ENCODE measurements at regions not wholly inside any gene's neighbourhood (a gene's known extent, or its start where the extent isn't known, plus 50 kb on each side); places are given as distances from the start of the nearest gene placed in this dataset.
"Not testable (repeated sequence)": the region's sequence is repeated elsewhere in the genome, so short reads cannot be mapped to it uniquely, and the experiment has no call there.

- no peak for DNase-seq
Measured at GRCh38 chr10:22824520-22824919, 103.3 kb upstream of the ARMC3 start.

DNA sequence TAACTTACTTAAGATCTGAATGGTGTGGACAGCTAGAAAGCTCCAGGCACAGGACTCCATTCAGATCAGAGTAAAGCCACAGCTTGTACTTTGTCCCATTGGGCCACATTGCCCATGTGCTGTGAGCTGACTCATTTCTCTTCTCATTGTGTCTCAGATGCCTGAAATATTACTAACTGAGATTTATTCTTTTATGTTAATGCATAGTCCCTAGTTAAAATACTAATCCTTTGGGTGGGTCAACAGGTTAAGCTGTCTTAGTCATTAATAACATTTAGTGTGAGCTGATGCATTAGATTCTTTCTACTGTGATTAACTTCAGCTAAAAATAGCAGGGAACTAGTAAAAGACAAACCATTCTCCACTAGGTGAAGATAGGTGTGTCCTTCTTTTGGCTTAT lies 104.7 kb upstream of the ARMC3 start:
- no peak for DNase-seq

GRCh38 chr10:22821921-22822320 lies 105.9 kb upstream of the ARMC3 start:
- not testable (repeated sequence) for DNase-seq

- DNase-seq = no peak
Measured at GRCh38 chr10:22821501-22821900, 106.4 kb upstream of the ARMC3 start.

- DNase-seq = no peak
Measured at GRCh38 chr10:22816298-22816653, 101.9 kb upstream of the PIP4K2A start.

DNA sequence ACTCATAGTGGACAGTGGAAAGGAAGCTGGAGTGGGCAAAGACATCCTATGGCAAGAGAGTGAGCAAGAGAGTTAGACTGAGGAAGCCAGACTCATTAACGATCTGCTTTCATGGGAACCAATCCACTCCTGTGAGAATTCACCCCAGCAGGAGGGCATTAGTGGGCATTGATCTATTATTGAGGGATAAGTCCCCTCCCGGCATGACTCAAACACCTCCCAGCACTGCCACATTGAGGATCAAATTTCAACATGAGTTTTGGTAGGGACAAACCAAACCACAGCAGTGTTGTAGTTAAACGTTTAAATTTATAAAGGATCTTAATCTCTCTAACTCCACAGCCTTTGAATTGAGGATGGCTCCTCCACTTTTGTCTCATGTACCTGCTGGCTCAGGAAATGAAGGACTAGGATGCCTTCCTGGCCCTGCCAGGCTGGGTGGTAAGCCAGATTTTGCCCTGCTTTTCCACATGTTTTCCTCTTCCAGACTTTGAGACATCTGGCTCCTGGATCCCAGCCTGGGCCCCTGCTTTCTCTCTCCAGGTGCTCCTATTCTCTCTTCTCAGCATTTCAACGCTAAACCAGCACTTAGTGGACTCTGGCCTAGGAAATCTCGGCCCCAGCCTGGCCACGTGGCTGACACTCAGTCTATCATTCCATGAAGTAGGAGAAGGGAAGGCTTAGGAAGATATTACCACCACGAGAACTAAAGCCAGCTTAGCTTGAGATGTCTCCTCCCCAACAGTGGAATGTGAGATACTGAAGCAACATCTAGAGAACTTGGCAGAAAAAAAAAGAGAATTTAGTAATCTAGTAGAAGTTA lies 96.5 kb upstream of the PIP4K2A start:
- no peak for DNase-seq

GRCh38 chr10:22807238-22807637 lies 92.9 kb upstream of the PIP4K2A start:
- no peak for DNase-seq

DNA sequence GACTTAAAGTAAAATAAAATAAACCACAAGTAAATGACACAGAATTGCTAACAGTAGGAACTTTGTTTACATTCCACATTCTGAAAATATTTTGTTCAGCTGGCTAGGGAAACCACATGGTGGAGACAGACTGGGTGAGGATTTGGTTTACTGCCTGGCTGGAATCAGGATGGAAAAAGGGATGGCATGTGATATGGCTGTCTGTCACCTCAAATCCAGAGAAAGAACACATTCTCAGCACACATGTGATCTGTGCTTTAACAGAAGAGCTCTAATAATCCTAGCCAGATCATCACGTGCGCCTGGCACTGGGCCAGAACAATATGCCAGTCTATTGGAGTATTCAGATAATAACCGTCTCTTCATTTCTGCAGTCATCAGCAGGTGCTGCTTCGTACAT lies 90.9 kb upstream of the PIP4K2A start:
- peak; percentile 64 for DNase-seq

- no peak for DNase-seq
Measured at GRCh38 chr10:22803261-22803885, 89.0 kb upstream of the PIP4K2A start.

- no peak for DNase-seq
Measured at GRCh38 chr10:22801785-22802184, 87.4 kb upstream of the PIP4K2A start.

DNA sequence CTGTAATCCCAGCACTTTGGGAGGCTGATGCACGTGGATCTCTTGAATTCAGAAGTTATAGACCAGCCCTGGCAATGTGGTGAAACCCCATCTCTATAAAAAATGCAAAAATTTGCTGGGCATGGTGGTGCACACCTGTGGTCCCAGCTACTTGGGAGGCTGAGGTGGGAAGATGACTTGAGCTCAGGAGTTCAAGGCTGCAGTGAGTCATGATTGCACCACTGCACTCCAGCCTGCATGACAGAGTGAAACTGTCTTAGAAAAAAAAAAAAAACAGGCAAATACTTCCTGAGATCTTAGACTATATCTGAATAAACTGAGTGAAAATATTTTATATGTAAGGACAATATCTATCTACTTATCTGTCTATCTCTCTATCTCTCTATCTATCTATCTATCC lies 83.4 kb upstream of the PIP4K2A start:
- not testable (repeated sequence) for DNase-seq

DNA sequence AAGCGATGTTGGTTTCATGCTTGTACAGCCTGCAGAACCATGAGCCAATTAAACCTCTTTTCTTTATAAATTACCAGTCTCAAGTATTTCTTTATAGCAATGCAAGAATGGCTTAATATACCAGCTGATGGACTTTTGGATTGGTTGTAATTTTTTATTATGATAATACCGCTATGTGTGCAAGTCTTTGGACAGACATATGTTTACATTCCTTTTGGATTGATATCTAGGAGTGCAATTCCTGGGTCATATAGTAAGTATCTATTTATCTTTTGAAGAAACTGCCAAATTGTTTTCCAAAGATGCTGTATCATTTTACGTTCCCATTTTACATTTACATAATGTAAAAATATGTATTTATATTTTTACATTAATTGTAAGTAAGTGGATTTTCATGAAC lies 81.2 kb upstream of the PIP4K2A start:
- DNase-seq = no peak

GRCh38 chr10:22792161-22792560 lies 77.8 kb upstream of the PIP4K2A start:
- no peak for DNase-seq

- DNase-seq = no peak
Measured at GRCh38 chr10:22791665-22792064, 77.3 kb upstream of the PIP4K2A start.

GRCh38 chr10:22784668-22785067 lies 70.3 kb upstream of the PIP4K2A start:
- no peak for DNase-seq

GRCh38 chr10:22783807-22784206 lies 69.4 kb upstream of the PIP4K2A start:
- DNase-seq = no peak

DNA sequence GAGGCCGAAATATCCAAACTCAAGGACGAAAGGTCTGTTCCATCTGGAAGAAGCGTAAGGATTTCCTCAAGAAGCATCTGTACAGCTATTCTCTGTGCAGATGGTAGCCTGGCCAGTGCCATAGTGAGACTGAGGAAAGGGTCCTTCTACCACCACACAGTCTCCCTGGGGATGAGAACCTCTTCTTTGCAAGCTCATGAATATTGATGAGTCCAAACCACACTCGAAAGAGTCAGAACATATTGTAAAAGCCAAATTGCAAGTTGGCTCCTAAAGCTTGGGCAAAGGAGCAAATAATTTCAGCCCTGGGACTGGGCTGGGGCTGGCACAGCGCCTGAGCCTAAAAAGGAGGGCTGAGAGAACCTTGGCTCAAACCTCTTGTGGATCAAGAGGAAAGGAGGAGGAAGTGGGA lies 66.1 kb upstream of the PIP4K2A start:
- DNase-seq = peak; percentile 53

DNA sequence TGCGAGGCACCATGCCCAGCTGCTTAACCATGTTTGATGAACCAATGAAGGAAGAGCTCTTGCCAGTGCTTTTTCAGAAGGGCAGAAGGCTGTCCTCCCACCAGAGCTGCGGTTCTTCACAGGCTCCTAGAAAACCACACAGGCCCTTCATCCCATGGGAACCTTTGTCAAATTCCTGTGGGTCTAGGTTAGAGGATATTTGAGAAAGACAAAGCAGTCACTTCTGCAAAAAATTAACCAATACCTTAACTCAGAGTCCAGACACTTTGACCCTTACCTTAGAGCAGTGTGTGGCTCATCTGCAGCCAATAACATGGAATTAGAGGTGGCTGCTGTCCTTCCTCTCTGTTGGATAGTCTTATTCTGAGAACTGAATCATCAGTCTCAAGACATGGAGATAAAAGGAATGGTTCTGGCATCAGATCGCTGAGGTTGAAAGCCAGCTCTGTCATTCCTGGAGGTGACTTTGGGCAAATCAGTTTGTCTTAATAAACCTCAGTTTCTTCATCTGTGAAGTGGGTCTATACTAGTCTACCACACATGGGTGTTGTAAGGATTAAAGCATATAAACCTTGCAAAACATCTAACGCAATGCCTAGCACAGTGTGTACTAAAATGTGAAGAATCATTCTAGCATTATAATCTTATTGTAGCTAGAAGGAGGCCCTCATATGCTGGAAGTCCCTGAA lies 65.1 kb upstream of the PIP4K2A start:
- no peak for DNase-seq

GRCh38 chr10:22774102-22774501 lies 59.7 kb upstream of the PIP4K2A start:
- no peak for DNase-seq

DNA sequence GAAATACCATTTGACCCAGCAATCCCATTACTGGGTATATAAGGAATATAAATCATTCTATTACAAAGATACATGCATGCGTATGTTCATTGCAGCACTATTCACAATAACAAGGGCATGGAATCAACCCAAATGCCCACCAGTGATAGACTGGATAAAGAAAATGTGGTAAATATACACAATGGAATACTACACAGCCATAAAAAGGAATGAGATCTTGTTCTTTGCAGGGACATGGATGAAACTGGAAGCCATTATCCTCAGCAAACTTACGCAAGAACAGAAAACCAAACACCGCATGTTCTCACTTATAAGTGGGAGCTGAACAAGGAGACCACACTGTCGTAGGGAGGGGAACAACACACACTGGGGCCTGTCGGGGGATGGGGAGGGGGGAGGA lies 57.3 kb upstream of the PIP4K2A start:
- not testable (repeated sequence) for DNase-seq

GRCh38 chr10:22770270-22770669 lies 55.9 kb upstream of the PIP4K2A start:
- no peak for DNase-seq

- peak; percentile 48 for DNase-seq
Measured at GRCh38 chr10:22767859-22768258, 53.5 kb upstream of the PIP4K2A start.

GRCh38 chr10:22766693-22767092 lies 52.3 kb upstream of the PIP4K2A start:
- no peak for DNase-seq
